DMS114 treated with DMSO at 0.1 percent for 48 hours (cell line): ENCODE measurements at regions not wholly inside any gene's neighbourhood (a gene's known extent, or its start where the extent isn't known, plus 50 kb on each side); places are given as distances from the start of the nearest gene placed in this dataset.

ENCODE experiments used
- DNase-seq: peaks from one replicate; lab custom pipeline; 2025; ENCODE audit not compliant: unreplicated experiment; lab: John Stamatoyannopoulos, UW

DNA sequence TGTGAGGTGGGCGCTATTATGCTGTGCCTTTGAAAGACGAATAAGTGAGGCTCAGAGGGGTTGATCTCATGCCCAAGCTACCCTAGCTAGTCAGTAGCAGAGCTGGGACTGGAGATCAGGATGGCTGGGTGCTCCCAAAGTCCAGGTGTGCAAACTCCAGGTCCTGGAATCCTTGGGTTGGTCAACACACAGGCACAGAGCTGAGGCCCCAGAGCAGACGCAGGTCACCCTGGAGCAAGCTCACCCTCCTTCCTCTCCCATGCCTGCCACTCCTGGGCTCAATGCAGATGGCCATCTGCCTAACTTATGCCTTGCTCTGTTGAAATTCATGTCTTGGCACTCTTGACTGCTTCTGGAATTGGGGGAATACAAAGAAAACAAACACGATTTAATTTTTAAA lies 587.2 kb downstream of the PTPRU start:
- DNase-seq, result no peak

DNA sequence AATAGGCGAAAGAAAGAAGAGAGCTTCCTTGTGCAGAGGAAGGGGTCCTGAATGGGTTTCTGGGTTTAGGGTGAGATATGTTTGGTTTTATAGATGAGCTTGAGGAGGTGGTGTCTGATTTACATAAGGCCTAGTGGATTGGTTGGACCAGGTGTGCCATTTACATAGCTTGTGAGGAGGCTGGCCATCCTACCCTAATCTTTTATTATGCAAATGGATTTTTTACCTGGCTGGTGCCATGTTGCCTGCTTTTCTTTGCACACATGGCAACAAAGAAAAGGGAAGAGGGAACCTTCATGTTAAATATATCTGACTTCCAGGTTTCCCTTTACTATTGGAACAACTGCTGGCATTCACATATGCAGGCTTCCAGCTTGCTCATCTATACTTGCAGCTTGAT lies 585.3 kb downstream of the PTPRU start:
- no peak for DNase-seq

DNA sequence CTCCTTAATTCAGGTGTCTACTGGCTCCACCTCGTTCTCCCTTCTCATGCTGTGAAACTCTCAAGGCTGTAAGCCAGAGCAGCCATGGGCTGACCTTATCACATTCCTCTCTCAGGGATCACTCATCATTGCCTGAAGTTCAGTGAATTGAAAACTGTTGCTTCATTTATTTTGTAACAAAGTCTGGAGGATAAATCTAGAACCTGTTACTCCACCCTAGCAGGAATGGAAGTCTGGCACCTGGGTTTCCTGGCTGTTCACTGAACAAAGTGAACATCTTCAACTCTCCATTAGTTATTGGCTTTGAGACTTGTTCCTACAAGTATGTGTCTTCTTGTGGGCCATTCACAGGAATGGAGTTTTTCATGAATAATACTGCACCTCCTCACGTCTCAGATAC lies 584.1 kb downstream of the PTPRU start:
- DNase-seq, result no peak

DNA sequence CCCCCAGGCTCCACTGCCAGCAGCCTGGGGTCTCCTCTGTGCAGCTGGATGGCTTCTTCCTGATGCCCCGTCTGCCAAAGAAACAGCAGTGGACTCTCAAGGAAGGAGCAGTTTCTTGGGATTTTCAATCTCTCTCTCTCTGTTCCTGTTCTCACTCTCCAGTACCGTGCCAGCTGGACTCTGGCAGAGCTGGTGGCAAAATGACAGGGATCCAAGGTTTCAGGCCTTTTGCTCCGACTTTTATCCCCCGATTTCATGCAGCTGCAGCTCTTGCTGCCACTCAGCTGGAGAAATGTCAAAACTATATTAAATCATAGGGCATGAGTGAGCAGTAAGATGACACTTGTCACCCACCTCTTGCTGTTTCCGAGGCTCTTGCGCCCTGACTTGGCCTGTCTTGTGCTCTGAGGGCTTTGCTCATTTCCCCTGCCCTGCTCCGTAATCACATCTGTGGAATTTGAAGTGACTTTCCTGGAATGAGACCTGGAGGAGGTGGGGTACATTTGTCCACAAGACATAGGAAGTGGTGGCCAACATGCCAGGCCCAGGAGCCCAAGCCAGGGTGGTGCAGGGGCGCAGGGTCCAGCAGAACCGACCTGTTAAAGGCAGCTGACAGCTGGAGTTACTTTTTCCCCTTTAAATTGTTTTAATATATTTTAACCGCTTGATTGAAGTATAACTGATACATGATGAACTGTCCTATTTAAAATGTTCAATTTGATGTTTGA lies 576.2 kb downstream of the PTPRU start:
- no peak for DNase-seq

DNA sequence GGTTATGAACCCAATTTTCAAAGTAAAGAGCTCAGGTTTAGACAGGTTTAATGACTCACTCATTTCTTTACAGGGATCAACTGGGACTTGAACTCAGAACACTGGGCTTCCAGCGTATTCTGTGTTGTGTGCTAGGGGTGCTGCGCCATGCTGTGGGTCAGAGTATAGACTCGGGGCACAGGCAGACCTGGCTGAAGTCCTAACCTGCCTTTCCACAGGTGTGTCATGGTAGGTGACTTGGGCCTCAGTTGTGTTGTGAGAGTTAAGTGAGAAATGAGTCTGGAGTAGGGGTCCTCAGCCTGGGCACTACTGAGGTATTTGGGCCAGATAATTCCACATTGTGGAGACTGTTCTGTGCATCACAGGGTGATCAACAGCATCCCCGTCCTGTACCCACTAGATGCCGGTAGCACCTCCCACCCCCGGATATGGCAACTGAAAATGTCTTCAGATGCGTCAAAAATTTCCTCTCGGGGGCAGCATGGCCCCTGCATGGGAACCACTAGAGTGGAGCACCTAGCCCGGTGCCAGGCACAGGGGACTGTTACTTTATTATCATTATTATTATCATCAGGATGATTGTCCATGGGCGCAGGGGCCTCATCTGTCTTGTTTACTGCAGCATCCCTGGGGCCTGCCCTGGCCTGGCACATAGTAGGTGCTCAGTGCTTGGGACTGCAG lies 575.5 kb downstream of the PTPRU start:
- DNase-seq, result no peak

DNA sequence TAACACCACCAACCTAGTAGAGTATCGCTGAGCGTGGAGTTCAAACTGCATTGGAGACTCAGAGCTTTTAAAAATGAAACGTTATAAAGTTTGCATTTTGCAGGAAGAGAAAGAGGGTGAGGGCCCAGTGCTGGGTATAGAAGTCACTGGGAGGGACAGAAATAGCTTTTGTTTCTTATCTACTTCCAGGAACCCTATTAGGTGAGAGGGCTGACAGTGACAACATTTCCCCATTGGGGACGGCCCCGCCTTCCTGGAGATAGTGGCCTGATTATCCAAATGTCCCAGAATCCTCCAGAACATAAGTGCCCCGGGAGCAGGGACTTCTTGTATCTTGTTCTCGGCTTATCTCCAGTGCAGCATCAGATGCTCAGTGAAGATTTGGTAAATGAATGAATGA lies 574.9 kb downstream of the PTPRU start:
- DNase-seq, result no peak

DNA sequence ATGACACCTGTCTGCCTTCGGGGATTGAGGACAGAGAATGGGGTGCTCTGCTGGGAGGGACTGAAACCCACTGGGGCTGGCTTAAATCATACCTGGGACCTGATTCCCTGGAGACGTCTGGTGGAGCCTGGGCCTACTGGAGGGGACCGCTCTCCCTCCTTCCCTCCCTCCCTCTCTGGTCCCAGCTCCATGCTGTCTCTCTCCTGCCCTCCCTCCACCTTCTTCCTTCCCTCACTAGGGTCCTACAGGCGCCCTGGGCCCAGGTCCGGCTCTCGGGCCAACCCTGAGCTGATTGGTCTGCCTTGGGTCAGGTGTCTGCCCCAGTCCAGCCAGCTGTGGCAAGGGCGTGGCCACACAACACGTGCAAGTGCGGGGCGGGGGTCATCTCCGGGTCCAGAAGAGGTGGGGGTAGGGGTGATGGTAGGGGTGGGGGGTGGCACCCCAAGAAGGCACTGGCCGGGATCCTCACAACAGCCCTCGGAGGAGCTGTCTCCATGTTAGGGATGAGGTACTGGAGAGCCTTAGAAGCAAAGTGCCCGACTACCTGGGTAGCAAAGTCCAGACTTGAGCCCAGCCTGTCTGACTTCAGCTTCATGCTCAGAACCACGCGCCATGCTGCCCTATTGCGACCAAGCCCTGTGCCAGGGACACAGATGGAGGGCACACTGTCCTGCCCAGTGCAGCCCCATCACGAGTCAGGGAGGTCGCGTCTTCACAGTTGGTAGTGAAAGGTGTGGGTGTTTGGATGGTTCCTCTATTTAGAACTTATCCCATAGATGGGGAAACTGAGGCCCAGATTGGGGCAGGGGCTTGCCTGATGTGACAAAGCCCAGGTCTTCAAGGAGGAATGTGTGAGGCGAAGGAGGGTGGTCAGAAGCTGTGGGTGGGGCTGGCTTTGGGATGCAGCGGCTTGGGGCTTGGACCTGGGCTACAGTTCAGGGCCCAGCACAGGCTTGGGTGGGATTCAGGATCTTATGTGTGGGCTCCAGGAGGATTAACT lies 574.1 kb downstream of the PTPRU start:
- no peak for DNase-seq

DNA sequence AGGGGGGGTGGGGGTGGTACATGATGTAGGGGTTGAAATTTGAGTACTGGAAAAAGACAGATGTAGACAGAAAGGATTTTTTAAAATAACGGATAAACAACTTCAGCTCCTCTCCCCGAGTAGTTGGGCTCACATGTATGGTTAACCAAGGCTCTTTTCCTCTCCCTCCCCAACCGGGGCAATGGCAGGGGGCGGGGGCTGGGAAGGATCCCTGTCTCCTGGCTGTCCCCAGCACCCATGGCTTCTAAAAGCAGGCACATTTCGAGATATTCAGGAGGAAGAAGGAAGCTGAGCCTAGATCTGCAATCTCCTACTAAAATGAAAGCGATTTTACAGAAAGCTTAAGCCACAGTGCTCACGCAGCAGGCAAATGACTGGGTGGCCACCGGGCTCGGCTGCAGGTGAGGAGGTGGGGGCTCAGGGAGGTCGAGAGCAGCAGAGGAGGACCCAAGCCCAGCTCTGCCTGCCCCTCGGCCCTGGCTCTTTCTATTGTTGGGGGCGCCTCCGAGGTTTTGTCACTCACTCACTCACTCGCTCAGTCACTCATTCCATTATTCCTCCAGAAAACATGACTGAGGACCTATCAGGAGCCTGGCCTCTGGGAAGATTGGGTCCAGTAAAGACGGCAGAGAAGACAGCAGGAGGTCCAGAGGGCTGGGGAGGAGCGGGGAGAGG lies 573.3 kb downstream of the PTPRU start:
- no peak for DNase-seq

DNA sequence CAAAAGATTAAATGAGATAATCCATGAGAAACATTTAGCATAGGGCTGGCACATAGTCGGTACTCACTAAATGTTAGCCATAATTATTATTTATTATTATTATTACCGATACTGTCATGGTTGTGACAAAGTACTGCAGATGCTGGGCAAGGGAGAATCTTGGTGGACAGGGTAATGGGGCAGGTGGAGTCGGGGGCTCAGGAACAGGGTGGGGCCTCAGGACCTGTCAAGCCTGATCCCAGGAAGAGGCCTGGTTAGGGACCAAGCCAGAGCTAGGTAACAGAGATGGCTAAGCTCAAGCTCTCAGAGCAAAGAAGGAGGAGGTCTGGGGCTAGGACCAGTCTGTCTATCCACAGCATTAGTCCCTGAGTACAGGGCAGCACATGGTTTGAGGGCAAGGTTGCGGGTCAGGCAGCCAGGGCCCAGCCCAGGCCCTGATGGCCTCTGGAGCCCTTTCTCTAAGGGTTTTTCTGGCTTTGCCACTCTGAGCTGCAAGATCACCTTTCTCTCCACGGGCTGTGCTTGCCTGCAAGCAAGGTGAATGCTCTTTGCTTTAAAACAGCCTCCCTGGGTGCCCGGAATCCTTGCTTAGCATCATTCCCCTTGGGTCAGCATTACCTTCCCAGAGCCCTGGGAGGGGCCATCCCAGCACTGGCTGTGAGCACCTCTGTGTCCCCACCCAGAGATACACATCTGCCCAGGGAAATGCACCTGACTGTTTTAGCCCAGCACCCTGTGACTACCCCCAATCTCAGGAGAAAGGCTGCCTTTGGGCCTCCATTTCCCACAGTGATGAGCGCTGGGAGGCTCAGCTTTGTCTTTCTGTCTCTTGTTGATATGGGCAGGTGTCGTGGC lies 572.0 kb downstream of the PTPRU start:
- DNase-seq, result no peak

DNA sequence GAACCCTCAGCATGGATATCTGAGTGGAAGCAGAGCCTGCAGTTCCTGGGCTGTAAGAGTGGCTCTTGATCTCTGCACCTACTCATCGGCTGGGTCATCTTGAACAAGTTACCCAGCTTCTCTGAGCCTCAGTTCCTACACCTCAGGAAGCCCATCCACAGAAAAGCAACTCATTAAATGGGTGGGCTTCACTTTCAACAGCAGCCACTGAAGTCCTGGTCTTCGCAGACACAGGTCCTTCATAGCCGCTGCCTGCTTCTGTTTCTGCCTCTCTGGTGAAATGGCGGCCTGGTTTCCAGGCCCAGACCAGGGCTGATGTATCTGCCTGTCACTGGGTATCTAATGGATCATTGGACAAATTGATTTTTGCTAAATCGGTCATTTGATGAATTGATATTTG lies 571.4 kb downstream of the PTPRU start:
- no peak for DNase-seq

DNA sequence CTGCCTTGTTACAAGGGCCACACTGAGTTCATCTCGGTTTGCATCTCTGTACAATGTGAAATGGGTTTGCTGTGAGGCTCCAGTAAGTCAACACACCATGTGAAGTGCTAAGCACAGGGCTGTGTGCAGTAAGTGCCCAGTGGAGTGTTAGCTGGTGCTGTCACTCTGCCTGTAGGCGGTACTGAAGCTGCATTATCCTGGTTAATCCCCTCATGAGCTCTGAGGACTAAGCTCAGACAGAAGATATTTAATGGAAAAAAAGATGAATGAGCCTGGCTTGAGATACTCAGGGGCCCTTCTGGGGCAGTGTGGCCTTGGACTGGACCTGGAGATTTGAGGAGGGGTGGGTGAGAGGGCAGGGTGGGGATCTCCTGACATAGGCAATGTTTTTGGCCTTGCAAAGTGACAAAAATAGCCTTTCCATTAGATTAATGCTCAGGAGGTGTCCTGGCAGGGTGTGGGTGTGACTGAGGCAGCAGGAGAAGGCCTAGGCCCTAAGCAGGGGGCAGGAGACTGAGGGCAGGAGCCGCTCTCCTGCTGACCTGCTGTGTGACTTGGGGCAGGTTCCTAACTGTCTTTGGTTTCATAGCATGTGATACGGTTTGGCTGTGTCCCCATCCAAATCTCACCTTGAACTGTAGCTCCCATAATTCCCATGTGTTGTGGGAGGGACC lies 570.5 kb downstream of the PTPRU start:
- no peak for DNase-seq

DNA sequence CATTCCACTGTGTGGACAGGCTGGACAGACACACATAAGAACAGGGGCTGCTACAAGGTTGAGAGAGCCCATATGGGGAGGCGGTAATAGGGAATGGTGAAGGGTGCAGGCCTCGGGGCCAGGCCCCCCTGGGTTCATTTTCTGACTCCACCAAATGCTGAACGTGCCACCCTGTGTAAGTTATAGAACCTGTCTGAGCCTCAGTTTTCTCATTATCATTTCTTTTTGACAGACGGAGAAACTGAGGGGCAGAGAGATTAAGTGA lies 569.5 kb downstream of the PTPRU start:
- no peak for DNase-seq

DNA sequence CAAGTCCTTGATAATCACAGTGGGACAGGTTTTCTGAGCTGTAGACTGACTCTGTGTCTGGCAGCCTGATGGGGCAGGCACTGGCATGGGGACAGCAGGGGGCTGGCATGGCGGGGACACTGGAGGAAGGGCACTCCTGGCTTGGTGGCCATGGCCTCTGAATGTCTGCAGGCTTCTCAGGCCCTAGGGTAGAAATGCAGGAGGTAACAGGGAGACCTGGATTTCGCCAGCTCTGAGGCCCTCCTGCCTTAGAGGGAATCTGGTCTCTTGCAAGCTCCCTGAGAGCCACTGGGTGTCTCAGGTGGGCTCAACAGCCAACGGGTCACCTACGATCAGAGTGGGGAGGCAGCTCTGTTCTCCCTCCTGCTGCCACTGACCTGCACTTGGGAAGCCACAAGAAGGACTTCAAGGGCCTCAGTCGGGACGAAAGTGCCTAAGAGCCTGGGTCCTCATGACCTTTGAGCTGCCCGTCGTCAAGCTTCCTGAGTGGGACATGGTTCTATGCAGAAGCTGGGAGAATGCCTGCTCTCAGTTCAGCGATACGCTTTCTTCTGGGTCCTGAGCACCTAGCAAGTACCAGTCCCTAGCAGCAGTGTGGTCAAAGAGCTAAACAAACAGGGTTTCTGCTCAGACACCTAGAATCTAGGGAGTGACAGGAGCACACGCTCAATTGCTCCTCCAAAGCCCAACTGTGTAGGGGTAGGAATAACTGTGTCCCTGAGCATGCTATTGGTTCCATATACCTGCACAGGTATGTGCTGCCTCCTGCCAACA lies 569.0 kb downstream of the PTPRU start:
- DNase-seq, result no peak

DNA sequence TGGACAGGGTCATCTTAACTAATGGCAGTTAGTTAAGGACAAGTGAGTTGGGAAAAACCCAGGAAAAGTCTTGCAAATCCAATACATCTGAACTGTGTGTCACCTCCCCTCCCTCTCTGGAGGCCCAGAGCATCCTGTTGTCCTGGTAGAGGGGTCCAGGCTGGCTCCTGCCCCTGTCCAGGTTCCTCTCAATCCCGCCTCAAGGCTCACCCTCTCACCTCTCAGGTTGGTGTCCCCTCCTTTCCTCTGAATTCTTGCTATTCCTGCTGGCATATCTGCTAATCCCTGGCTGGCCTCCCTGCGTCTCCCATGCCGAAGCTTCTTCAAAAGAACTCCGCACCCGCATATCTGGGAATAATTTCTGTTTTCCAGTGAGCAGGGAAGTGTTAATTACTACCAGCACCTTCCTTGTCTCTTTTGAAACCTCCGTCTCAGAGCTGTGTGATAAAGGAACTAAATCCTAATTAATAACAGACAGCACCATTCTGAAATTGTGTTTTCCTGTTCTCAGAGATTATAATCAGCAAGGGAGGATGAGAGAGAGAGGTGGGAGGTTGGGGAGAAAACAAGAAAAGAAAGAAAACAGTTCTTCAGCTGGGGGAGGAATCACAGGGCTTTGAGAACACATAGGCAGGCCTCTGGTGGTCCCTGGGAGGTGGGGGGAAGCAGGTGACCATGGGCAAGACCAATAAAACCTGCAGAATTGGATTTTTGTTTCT lies 568.0 kb downstream of the PTPRU start:
- DNase-seq, result no peak

DNA sequence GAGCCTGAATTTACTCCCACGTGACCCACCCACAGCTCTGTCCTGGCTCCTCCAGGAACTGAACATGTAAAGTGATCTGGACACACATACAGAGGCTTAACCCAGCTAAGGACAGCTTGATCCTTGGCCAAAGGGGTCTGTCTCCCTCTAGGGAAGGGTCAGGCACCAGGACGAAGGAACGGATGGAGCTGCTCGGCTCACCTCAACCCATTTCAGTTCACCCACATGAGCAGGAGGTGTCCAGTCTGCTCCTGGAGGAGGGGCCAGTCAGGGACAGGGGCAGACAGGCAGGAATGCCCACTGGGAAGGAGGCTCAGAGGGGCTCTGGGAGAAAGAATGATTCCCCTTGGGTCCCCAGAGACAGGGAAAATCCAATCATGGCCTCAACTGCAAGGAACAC lies 567.2 kb downstream of the PTPRU start:
- DNase-seq, result no peak

DNA sequence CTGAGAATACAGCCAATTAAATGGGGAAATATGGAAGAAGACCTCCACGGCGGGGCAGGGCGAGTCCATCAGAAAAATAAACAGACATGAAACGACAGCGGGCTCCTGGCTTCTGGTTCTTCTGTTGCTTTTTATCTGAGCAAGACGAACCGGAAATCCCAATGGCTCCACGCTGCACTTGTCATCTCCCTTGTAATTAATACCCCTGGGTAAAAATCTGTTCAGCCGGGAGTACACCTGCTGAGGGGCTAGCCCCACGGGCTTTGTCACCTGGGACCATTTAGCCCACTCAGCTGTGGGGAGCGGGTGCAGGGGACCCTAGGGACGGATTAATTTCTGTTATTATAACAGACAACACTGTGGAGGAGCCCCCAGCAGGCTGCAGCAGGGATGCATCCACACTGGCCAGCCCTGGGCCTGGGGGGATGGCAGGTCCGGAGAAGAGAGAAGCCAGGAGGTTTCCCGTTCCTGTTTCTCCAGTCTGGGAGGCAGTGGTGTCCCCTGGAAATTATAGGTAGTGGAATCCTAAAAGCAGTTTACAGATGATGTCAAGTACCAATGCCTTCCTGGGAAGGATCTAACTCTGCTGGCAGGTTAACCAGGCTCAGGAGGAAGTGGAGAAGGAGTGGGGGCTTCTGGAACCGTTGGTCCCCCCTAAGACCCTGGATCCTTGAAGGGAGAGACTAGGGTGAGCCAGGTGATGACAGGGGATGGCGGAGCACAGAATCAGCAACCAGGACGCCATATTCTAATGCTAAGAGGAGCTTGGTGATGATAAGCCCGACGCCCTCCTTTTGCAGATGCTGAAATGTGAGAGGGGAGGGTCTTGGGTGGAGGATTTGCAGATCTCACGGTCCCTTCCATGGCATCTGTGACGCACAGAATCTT lies 566.1 kb downstream of the PTPRU start:
- DNase-seq, result no peak

DNA sequence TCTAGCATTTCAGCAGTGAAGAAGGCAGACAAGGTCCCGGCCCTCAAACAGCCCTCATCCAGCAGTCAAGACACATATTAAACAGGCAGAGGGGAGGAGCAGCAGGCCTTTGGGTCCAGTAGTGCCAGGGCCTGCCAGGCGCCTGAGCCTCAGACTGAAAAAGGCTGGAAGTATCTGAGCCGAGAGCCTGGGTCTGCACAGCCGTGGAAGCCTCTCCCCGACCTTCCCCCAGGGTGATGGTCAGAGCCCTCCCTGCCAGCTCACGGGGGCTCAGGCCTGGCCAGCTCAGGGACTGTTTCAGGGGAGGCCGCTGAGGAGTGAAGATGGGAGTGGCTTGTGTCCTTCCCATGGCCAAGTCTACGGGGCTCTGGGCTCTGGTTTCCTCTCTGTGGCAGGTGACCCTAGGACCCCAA lies 565.2 kb downstream of the PTPRU start:
- no peak for DNase-seq

DNA sequence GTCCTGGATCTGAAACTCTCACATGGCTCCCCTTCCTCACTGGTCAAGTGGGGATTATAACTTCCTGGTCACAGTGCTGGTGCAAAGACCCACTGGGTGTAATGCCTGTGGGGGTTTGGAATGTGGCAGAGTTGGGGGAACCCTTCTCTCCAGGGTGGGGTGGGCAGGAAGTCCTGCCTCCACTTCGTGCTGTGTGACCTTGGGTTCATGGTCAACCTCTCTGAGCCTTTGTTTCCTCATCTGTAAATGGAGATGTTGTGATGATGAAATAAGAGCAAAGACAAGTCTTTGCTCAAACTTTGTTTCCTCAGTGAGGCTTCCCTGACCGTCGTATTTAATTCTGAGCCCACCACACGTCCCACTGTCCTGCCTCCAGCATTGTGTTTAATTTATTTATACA lies 564.7 kb downstream of the PTPRU start:
- no peak for DNase-seq
